Neural progenitor cell (in vitro differentiated cells): ENCODE measurements at regions not wholly inside any gene's neighbourhood (a gene's known extent, or its start where the extent isn't known, plus 50 kb on each side); places are given as distances from the start of the nearest gene placed in this dataset.

ENCODE experiments used
- DNase-seq: peaks from one replicate; pipeline ENCODE4 v3.0.0-alpha.2; 2016; ENCODE audit warnings: low spot score
- H2AFZ ChIP-seq: fragments of 200-600 bp; sonication (generic); replicated peaks from 2 replicates; pipeline ENCODE4 v1.6.1; 2016; ENCODE audit warnings: antibody characterized with exemption
- H3F3A ChIP-seq: fragments of 200-600 bp; sonication (generic); 2 replicates; pipeline ENCODE4 v1.6.1; 2016; ENCODE audit warnings: antibody characterized with exemption, low read depth
- H3K27ac ChIP-seq: fragments of 200-600 bp; sonication (generic); 2 replicates; pipeline ENCODE4 v1.5.1; 2016; ENCODE audit warnings: mild to moderate bottlenecking
- H3K27me3 ChIP-seq: fragments of 200-600 bp; sonication (generic); 2 replicates; pipeline ENCODE4 v1.6.1; 2016; ENCODE audit warnings: mild to moderate bottlenecking, moderate library complexity
- H3K36me3 ChIP-seq: fragments of 200-600 bp; sonication (generic); 2 replicates; pipeline ENCODE4 v1.5.1; 2016
- H3K4me1 ChIP-seq: fragments of 200-600 bp; sonication (generic); 2 replicates; pipeline ENCODE4 v1.6.1; 2016; ENCODE audit warnings: mixed run types
- H3K4me2 ChIP-seq: fragments of 200-600 bp; sonication (generic); 2 replicates; pipeline ENCODE4 v1.6.1; 2016
- H3K4me3 ChIP-seq: fragments of 200-600 bp; sonication (generic); 2 replicates; pipeline ENCODE4 v1.5.1; 2016
- H3K79me2 ChIP-seq: fragments of 200-600 bp; sonication (generic); 2 replicates; pipeline ENCODE4 v1.6.1; 2016; ENCODE audit warnings: low read depth
- H3K9ac ChIP-seq: fragments of 200-600 bp; sonication (generic); 2 replicates; pipeline ENCODE4 v1.6.1; 2016
- H3K9me3 ChIP-seq: fragments of 200-600 bp; sonication (generic); 2 replicates; pipeline ENCODE4 v1.5.1; 2016; ENCODE audit warnings: low read depth
- H4K20me1 ChIP-seq: fragments of 200-600 bp; sonication (generic); 2 replicates; pipeline ENCODE4 v1.6.1; 2016; ENCODE audit warnings: low read depth
- H3K27ac Mint-ChIP-seq: 3 replicates; pipeline ENCODE4 v1.8.0; 2021; ENCODE audit warnings: mixed read lengths
- H3K27me3 Mint-ChIP-seq: 2 replicates; pipeline ENCODE4 v1.8.0; 2022; ENCODE audit warnings: low read depth, mild to moderate bottlenecking, inconsistent platforms, moderate library complexity, mixed read lengths; ENCODE audit not compliant: insufficient read depth
- H3K36me3 Mint-ChIP-seq: 3 replicates; pipeline ENCODE4 v1.8.0; 2021; ENCODE audit warnings: mixed read lengths
- H3K4me1 Mint-ChIP-seq: 3 replicates; pipeline ENCODE4 v1.8.0; 2021; ENCODE audit warnings: mixed read lengths
- H3K4me3 Mint-ChIP-seq: 3 replicates; pipeline ENCODE4 v1.8.0; 2021; ENCODE audit warnings: mild to moderate bottlenecking, moderate library complexity, mixed read lengths
- H3K9me3 Mint-ChIP-seq: 3 replicates; pipeline ENCODE4 v1.8.0; 2020; ENCODE audit warnings: mixed read lengths
- EZH2 ChIP-seq: fragments of 200-600 bp; sonication (generic); IDR thresholded peaks from 2 replicates; pipeline ENCODE4 v1.6.1; 2017; ENCODE audit warnings: antibody characterized with exemption, mild to moderate bottlenecking, moderate library complexity
- EZH2phosphoT487 ChIP-seq: fragments of 200-600 bp; sonication (generic); IDR thresholded peaks from 2 replicates; pipeline ENCODE4 v1.6.1; 2017; ENCODE audit warnings: antibody characterized with exemption
- TF ChIP-seq, protein P1 (sequence below): fragments of 200-600 bp; sonication (generic); IDR thresholded peaks from 2 replicates; pipeline ENCODE4 v1.5.1; 2017; ENCODE audit warnings: antibody characterized with exemption, mild to moderate bottlenecking

DNA sequence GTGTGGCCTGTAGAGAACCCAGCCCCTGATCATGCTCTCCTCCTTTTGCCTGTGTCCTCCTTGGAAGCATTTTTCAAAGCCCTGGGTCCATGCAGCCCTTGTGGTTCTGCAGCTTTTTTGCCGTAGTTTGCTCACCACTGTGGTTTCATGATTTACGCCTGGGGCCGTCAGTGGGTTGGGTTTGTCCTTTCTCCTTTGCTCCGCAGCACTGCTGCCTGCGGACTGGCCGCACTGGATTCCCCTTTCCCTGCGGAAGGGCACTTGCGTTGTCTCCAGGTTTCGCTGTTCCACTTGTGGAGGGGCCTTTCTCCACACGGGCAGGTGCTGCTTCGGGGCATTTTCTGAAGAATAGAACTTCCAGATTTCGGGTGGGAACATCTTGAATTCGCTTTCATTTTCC is 1260.9 kb downstream of the BRD1 start:
- H3K27ac Mint-ChIP-seq, result no peak overlapping the region
- Histone ChIP-seq H3K36me3 (peaks cover 3% of the 10 kb centered on the region), H3K4me2 (no peak overlapping the region), H4K20me1 (no peaks in the 10 kb centered on the region), H3K9ac (no peak overlapping the region), H2AFZ (no peak overlapping the region), H3K4me1 (peaks cover 4% of the 10 kb centered on the region), H3K27ac (no peak overlapping the region), H3K4me3 (no peak overlapping the region), H3K9me3 (peaks cover 6% of the 10 kb centered on the region), H3F3A (no peaks in the 10 kb centered on the region), H3K79me2 (no peaks in the 10 kb centered on the region), H3K27me3 (no peaks in the 10 kb centered on the region)
- H3K4me3 Mint-ChIP-seq, result no peak overlapping the region
- peaks cover 2% of the 10 kb centered on the region for H3K4me1 Mint-ChIP-seq
- H3K9me3 Mint-ChIP-seq, result peaks cover 21% of the 10 kb centered on the region
- TF ChIP-seq EZH2phosphoT487 (no peak), EZH2 (no peak)
- TF ChIP-seq, protein P1, sequence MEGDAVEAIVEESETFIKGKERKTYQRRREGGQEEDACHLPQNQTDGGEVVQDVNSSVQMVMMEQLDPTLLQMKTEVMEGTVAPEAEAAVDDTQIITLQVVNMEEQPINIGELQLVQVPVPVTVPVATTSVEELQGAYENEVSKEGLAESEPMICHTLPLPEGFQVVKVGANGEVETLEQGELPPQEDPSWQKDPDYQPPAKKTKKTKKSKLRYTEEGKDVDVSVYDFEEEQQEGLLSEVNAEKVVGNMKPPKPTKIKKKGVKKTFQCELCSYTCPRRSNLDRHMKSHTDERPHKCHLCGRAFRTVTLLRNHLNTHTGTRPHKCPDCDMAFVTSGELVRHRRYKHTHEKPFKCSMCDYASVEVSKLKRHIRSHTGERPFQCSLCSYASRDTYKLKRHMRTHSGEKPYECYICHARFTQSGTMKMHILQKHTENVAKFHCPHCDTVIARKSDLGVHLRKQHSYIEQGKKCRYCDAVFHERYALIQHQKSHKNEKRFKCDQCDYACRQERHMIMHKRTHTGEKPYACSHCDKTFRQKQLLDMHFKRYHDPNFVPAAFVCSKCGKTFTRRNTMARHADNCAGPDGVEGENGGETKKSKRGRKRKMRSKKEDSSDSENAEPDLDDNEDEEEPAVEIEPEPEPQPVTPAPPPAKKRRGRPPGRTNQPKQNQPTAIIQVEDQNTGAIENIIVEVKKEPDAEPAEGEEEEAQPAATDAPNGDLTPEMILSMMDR, result no peak
- DNase-seq, result no peak
- H3K27me3 Mint-ChIP-seq, result peaks cover 3% of the 10 kb centered on the region
- peaks cover 12% of the 10 kb centered on the region for H3K36me3 Mint-ChIP-seq

DNA sequence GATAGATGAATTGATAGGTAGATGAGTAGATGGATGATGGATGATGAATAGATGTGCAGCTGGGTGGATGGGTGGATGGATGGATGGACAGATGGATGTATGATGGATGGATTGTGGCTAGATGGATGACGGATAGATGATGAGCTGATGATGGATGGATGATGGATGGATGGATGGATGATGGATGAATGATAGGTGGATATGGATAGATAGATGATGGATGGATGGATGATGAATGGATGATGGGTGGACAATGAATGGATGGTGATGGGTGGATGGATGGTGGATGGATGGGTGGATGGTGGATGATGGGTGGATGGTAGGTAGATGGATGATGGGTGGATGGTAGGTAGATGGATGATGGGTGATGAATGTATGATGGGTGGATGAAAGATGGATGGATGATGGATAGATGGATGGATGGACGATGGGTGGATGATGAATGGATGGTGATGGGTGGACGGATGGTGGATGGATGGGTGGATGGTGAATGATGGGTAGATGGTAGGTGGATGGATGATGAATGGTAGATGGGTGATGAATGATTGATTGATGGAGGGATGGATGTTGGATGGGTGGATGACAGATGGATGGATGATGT is 1261.7 kb downstream of the BRD1 start:
- H3K4me3 Mint-ChIP-seq, result no peak overlapping the region
- peaks cover 12% of the 10 kb centered on the region for H3K36me3 Mint-ChIP-seq
- Histone ChIP-seq H3K27ac (no peak overlapping the region), H3K4me2 (no peak overlapping the region), H3K79me2 (no peaks in the 10 kb centered on the region), H3K4me3 (no peak overlapping the region), H3K36me3 (peaks cover 3% of the 10 kb centered on the region), H3F3A (no peaks in the 10 kb centered on the region), H3K27me3 (no peaks in the 10 kb centered on the region), H2AFZ (no peak overlapping the region), H3K9ac (no peak overlapping the region), H3K4me1 (peaks cover 4% of the 10 kb centered on the region), H3K9me3 (peaks cover 6% of the 10 kb centered on the region), H4K20me1 (no peaks in the 10 kb centered on the region)
- no peak for DNase-seq
- peaks cover 9% of the 10 kb centered on the region for H3K4me1 Mint-ChIP-seq
- H3K27me3 Mint-ChIP-seq, result peaks cover 5% of the 10 kb centered on the region
- TF ChIP-seq EZH2, result no peak
- TF ChIP-seq, protein P1, result no peak
- TF ChIP-seq EZH2phosphoT487, result no peak
- H3K27ac Mint-ChIP-seq, result no peak overlapping the region
- H3K9me3 Mint-ChIP-seq, result peaks cover 18% of the 10 kb centered on the region

DNA sequence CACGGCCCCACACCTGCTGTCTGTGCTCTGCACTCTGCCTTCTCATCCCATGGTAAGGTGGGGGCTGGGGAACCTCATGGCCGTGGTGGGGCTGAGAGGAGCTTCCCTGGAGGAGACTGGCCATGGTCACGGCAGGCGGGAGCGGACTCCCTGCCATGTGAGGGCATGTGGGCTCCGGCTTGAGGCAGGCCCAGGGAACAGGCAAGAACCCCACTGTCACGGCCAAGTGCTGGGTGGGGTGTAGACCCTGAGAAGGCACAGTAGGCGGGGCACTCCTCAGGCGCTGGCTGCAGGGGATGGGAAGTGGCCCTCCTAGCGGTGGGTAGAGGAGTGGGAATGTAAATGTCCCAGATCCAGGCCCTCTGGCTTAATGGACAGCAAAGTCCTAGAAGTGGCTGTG is 1262.7 kb downstream of the BRD1 start:
- Mint-ChIP-seq H3K27ac (no peak overlapping the region), H3K27me3 (peaks cover 5% of the 10 kb centered on the region)
- no peaks in the 10 kb centered on the region for H3K27me3 ChIP-seq

More for the DNA sequence above, 1262.7 kb downstream of the BRD1 start:
- Histone ChIP-seq H2AFZ (no peak overlapping the region), H3K4me3 (no peak overlapping the region), H3K9me3 (no peaks in the 10 kb centered on the region), H3K4me1 (peaks cover 4% of the 10 kb centered on the region), H3K27ac (no peak overlapping the region), H3K36me3 (no peaks in the 10 kb centered on the region), H3F3A (no peaks in the 10 kb centered on the region), H3K4me2 (no peak overlapping the region), H4K20me1 (no peaks in the 10 kb centered on the region), H3K79me2 (no peaks in the 10 kb centered on the region), H3K9ac (no peak overlapping the region)
- no peak overlapping the region for H3K4me3 Mint-ChIP-seq
- TF ChIP-seq EZH2, result no peak
- TF ChIP-seq, protein P1, result no peak
- no peak for TF ChIP-seq EZH2phosphoT487
- no peak for DNase-seq
- H3K9me3 Mint-ChIP-seq, result peaks cover 11% of the 10 kb centered on the region
- H3K36me3 Mint-ChIP-seq, result peaks cover 7% of the 10 kb centered on the region
- H3K4me1 Mint-ChIP-seq, result peaks cover 13% of the 10 kb centered on the region
